SK-N-SH (cell line): ENCODE measurements at regions not wholly inside any gene's neighbourhood (a gene's known extent, or its start where the extent isn't known, plus 50 kb on each side); places are given as distances from the start of the nearest gene placed in this dataset.

Source experiments
- EP300 ChIP-seq, 2 experiments: IDR thresholded peaks; 2 replicates each; pipeline versions ENCODE4 v1.4.0 to v1.6.1; 2012; ENCODE audit warnings: borderline replicate concordance in 1 of 2, low read depth in 1 of 2, low read length in 1 of 2
- FOXJ3 ChIP-seq: sonication (generic); formaldehyde crosslinking; IDR thresholded peaks from 2 replicates; pipeline ENCODE4 v1.5.1; 2020; ENCODE audit warnings: mild to moderate bottlenecking, missing genetic modification reagents
- POLR2AphosphoS5 ChIP-seq: IDR thresholded peaks from 2 replicates; pipeline ENCODE4 v1.6.1; 2012; ENCODE audit warnings: low read depth, low read length
- RFX5 ChIP-seq: IDR thresholded peaks from 2 replicates; pipeline ENCODE4 v1.6.1; 2012; ENCODE audit warnings: mild to moderate bottlenecking, improper control_type of control experiment, low read length
- TAF1 ChIP-seq: IDR thresholded peaks from 2 replicates; pipeline ENCODE4 v1.6.1; 2012; ENCODE audit warnings: low read depth, mild to moderate bottlenecking, low read length, moderate library complexity, borderline replicate concordance
- TCF12 ChIP-seq: IDR thresholded peaks from 2 replicates; pipeline ENCODE4 v1.4.0; 2012
- YY1 ChIP-seq: IDR thresholded peaks from 2 replicates; pipeline ENCODE4 v1.4.0; 2012; ENCODE audit warnings: low read depth, mild to moderate bottlenecking
- TF ChIP-seq, protein P1 (sequence below): fragments of 200-600 bp; sonication (generic); IDR thresholded peaks from 2 replicates; pipeline ENCODE4 v1.6.1; 2017; ENCODE audit warnings: antibody characterized with exemption, mild to moderate bottlenecking, moderate library complexity
- TF ChIP-seq, protein P2 (sequence below): IDR thresholded peaks from 2 replicates; pipeline ENCODE4 v1.6.1; 2012; ENCODE audit warnings: mild to moderate bottlenecking, low read depth, low read length, moderate library complexity
- TF ChIP-seq, protein P3 (sequence below): IDR thresholded peaks from 2 replicates; pipeline ENCODE4; 2012

DNA sequence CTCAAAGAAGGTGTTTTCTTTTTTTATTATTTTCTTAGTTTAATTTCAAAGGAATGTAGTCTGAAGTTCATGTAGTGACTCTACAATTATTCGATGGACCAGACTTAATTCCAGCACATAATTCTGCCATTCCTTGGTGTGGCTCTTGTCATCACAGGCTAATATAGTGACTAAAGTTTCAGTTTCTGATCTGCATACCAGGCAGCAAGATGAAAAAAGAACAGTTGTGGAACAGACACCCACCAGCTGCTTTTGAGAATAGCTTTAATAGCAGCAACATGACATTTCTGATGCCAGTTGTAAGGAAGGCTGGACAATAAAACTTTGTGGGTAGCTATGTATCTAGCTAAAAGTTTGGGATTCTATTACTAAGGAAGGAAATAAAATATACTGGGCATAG is 676.3 kb upstream of the GRAMD2B start:
- TF ChIP-seq, protein P1, sequence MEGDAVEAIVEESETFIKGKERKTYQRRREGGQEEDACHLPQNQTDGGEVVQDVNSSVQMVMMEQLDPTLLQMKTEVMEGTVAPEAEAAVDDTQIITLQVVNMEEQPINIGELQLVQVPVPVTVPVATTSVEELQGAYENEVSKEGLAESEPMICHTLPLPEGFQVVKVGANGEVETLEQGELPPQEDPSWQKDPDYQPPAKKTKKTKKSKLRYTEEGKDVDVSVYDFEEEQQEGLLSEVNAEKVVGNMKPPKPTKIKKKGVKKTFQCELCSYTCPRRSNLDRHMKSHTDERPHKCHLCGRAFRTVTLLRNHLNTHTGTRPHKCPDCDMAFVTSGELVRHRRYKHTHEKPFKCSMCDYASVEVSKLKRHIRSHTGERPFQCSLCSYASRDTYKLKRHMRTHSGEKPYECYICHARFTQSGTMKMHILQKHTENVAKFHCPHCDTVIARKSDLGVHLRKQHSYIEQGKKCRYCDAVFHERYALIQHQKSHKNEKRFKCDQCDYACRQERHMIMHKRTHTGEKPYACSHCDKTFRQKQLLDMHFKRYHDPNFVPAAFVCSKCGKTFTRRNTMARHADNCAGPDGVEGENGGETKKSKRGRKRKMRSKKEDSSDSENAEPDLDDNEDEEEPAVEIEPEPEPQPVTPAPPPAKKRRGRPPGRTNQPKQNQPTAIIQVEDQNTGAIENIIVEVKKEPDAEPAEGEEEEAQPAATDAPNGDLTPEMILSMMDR: no peak
- TF ChIP-seq EP300 (IDR thresholded peaks at IDR 0.05; ENCODE audit: borderline replicate concordance in 1 of 2, low read depth in 1 of 2, low read length in 1 of 2) (no peak), TAF1 (no peak), RFX5 (no peak), FOXJ3 (CRISPR knock-in tag) (no peak), TCF12 (no peak), YY1 (no peak), POLR2AphosphoS5 (no peak)
- TF ChIP-seq, protein P2, sequence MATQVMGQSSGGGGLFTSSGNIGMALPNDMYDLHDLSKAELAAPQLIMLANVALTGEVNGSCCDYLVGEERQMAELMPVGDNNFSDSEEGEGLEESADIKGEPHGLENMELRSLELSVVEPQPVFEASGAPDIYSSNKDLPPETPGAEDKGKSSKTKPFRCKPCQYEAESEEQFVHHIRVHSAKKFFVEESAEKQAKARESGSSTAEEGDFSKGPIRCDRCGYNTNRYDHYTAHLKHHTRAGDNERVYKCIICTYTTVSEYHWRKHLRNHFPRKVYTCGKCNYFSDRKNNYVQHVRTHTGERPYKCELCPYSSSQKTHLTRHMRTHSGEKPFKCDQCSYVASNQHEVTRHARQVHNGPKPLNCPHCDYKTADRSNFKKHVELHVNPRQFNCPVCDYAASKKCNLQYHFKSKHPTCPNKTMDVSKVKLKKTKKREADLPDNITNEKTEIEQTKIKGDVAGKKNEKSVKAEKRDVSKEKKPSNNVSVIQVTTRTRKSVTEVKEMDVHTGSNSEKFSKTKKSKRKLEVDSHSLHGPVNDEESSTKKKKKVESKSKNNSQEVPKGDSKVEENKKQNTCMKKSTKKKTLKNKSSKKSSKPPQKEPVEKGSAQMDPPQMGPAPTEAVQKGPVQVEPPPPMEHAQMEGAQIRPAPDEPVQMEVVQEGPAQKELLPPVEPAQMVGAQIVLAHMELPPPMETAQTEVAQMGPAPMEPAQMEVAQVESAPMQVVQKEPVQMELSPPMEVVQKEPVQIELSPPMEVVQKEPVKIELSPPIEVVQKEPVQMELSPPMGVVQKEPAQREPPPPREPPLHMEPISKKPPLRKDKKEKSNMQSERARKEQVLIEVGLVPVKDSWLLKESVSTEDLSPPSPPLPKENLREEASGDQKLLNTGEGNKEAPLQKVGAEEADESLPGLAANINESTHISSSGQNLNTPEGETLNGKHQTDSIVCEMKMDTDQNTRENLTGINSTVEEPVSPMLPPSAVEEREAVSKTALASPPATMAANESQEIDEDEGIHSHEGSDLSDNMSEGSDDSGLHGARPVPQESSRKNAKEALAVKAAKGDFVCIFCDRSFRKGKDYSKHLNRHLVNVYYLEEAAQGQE: no peak
- TF ChIP-seq, protein P3, sequence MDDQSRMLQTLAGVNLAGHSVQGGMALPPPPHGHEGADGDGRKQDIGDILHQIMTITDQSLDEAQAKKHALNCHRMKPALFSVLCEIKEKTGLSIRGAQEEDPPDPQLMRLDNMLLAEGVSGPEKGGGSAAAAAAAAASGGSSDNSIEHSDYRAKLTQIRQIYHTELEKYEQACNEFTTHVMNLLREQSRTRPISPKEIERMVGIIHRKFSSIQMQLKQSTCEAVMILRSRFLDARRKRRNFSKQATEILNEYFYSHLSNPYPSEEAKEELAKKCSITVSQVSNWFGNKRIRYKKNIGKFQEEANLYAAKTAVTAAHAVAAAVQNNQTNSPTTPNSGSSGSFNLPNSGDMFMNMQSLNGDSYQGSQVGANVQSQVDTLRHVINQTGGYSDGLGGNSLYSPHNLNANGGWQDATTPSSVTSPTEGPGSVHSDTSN: no peak
